Adrenal gland (tissue), 9 donors: ENCODE measurements at regions not wholly inside any gene's neighbourhood (a gene's known extent, or its start where the extent isn't known, plus 50 kb on each side); places are given as distances from the start of the nearest gene placed in this dataset.
A peak's percentile ranks its signal among the peaks of the same experiment; 100 is the strongest.

Experiments
- DNase-seq, 7 donors: peaks; one replicate each; pipeline ENCODE4 v3.0.0-alpha.2; 2019 to 2020
- H3K27ac ChIP-seq, 5 donors: fragments of 200-600 bp; sonication (generic) in 4 of 5; 1 replicate in 3 of 5; 2 replicates in 2 of 5; pipeline versions ENCODE4 v1.5.1 to v1.8.0; 2016 to 2020; ENCODE audit warnings: mild to moderate bottlenecking in 1 of 5
- H3K27me3 ChIP-seq: fragments of 200-600 bp; 2 replicates; pipeline ENCODE4 v1.8.0; 2021
- H3K36me3 ChIP-seq, 2 donors: fragments of 200-600 bp; replicated peaks in 1 of 2; 1 replicate in 1 of 2; 2 replicates in 1 of 2; pipeline versions ENCODE4 v1.5.1 to v1.8.0; 2018 to 2022
- H3K4me1 ChIP-seq, 2 donors: fragments of 200-600 bp; replicated peaks in 1 of 2; 1 replicate in 1 of 2; 2 replicates in 1 of 2; pipeline versions ENCODE4 v1.5.1 to v1.8.0; 2018 to 2021
- H3K4me3 ChIP-seq, 4 donors: fragments of 200-600 bp; sonication (generic) in 3 of 4; one replicate each; pipeline ENCODE4 v1.5.1; 2016 to 2018
- H3K9me3 ChIP-seq, 3 donors: fragments of 200-600 bp; sonication (generic) in 1 of 3; replicated peaks in 1 of 3; 1 replicate in 2 of 3; 2 replicates in 1 of 3; pipeline versions ENCODE4 v1.5.1 to v1.8.0; 2016 to 2021
- POLR2A ChIP-seq, 2 donors: fragments of 450-650 bp; IDR thresholded peaks; one replicate each; pipeline ENCODE4 v1.6.1; 2017; ENCODE audit warnings: antibody characterized with exemption in 2 of 2, mild to moderate bottlenecking in 2 of 2, moderate library complexity in 1 of 2
- WGBS, 4 donors: extraction: QIAGEN DNeasy Blood & Tissue Kit in 2 of 4; methylation state at CpG; one replicate each; pipeline versions ENCODE4 v1.1.5 to v1.1.7; 2013 to 2017; 5-methylcytosine and 5-hydroxymethylcytosine counted together
- intact Hi-C, 2 donors: fragments of 100-400 bp; cut with DNase I; formaldehyde crosslinking; loops; one replicate each; pipeline versions ENCODE4 v1.14.1 to v1.15.0; 2022 to 2023
- TF ChIP-seq, protein P1 (sequence below), 6 experiments: fragments of 450-650 bp in 4 of 6; fragments of 200-600 bp in 2 of 6; sonication (generic) in 1 of 6; IDR thresholded peaks; 1 replicate in 5 of 6; 2 replicates in 1 of 6; pipeline versions ENCODE4 v1.5.1 to v1.8.0; 2016 to 2021; ENCODE audit warnings: antibody characterized with exemption in 6 of 6, mild to moderate bottlenecking in 2 of 6, moderate library complexity in 1 of 6
- donor health status: healthy with polysubstance abuse.
- donor health status: Bipolar disorder and iron deficiency.
- donor health status: DM: yes; HTN: yes; CAD: no.
- donor health status: DM: no; HTN: no; CAD: no.
- donor health status: DM: no; HTN: no; CAD: no.

- H3K27me3 ChIP-seq = no peaks in the 10 kb centered on the region
- no peaks in the 10 kb centered on the region for H3K9me3 ChIP-seq
- peaks cover 0 to 11% of the 10 kb centered on the region in 2 donors for H3K4me1 ChIP-seq
- TF ChIP-seq POLR2A (IDR thresholded peaks at IDR 0.05) = no peak
- TF ChIP-seq, protein P1, sequence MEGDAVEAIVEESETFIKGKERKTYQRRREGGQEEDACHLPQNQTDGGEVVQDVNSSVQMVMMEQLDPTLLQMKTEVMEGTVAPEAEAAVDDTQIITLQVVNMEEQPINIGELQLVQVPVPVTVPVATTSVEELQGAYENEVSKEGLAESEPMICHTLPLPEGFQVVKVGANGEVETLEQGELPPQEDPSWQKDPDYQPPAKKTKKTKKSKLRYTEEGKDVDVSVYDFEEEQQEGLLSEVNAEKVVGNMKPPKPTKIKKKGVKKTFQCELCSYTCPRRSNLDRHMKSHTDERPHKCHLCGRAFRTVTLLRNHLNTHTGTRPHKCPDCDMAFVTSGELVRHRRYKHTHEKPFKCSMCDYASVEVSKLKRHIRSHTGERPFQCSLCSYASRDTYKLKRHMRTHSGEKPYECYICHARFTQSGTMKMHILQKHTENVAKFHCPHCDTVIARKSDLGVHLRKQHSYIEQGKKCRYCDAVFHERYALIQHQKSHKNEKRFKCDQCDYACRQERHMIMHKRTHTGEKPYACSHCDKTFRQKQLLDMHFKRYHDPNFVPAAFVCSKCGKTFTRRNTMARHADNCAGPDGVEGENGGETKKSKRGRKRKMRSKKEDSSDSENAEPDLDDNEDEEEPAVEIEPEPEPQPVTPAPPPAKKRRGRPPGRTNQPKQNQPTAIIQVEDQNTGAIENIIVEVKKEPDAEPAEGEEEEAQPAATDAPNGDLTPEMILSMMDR (IDR thresholded peaks at IDR 0.05) = no peak
- 89 to 92% (median 90%) methylated on average over 16 to 43 of the region's 44 CpGs for WGBS, 4 donors
- intact Hi-C loops = no loop called here
- no peak overlapping the region for H3K4me3 ChIP-seq
- H3K27ac ChIP-seq = peak overlapping the region in 1 of 5 donors; percentile 72
- H3K36me3 ChIP-seq = no peaks in the 10 kb centered on the region
- no peak for DNase-seq
These were observed 220.6 kb downstream of the C9orf50 start for GRCh38 chr9:129400001-129400970.

GRCh38 chr9:129399634-129399990, 221.3 kb downstream of the C9orf50 start:
- H3K4me1 ChIP-seq = peaks cover 0 to 11% of the 10 kb centered on the region in 2 donors
- DNase-seq = peak in 1 of 7 donors; percentile 6
- H3K27ac ChIP-seq = no peak overlapping the region
- intact Hi-C loops = no loop called here
- H3K36me3 ChIP-seq = no peaks in the 10 kb centered on the region
- no peak for TF ChIP-seq POLR2A (IDR thresholded peaks at IDR 0.05)
- TF ChIP-seq, protein P1 (IDR thresholded peaks at IDR 0.05) = no peak
- 66 to 77% (median 75%) methylated on average over 5 to 8 of the region's 8 CpGs for WGBS, 4 donors
- H3K9me3 ChIP-seq = no peaks in the 10 kb centered on the region
- no peak overlapping the region for H3K4me3 ChIP-seq
- H3K27me3 ChIP-seq = no peaks in the 10 kb centered on the region

DNA sequence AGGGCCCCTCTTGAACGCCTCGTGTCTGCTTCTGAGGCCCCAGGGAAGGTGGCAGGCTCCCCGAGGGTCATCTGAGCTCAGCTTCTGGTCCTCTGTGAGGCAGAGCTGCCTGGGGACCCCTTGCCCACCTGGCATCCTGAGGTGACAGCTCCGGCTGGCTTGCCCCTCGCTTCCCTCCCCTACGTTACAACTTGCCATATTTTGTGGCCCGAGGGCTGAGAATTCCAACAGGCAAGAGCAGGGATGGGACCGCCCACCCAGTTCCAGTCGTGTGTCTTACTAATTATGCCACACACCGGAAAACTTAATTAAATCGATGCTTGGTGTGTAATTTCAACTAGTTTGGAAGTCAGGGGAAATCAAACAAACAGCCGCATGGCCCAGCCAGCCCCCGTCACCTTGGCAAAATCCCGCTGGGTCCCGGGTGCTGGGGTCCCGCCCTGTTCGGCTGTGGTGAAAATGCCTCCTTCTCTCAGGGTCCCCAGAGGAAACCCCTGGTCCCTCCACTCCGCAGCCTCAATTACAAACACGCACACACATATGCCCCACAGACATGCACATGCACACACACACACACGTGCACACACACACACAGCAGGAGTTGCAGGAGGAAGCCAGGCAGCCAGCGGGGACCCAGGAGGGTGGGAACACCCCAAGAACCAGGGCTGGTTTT, 221.0 kb upstream of the IER5L start:
- Histone ChIP-seq H3K9me3 (no peaks in the 10 kb centered on the region), H3K4me1 (peaks cover 0 to 11% of the 10 kb centered on the region in 2 donors), H3K27me3 (no peaks in the 10 kb centered on the region), H3K27ac (no peak overlapping the region), H3K4me3 (no peak overlapping the region), H3K36me3 (no peaks in the 10 kb centered on the region)
- intact Hi-C loops = no loop called here
- no peak for DNase-seq
- TF ChIP-seq, protein P1 (IDR thresholded peaks at IDR 0.05) = no peak
- TF ChIP-seq POLR2A (IDR thresholded peaks at IDR 0.05) = no peak
- 87 to 88% (median 87%) methylated on average over 7 to 21 of the region's 21 CpGs for WGBS, 4 donors
